Epithelial cell of esophagus (primary cell): ENCODE measurements at regions not wholly inside any gene's neighbourhood (a gene's known extent, or its start where the extent isn't known, plus 50 kb on each side); places are given as distances from the start of the nearest gene placed in this dataset.

Experiments
- DNase-seq: peaks from one replicate; pipeline ENCODE4 v3.0.0; 2010; ENCODE audit warnings: low read depth
- H3K4me3 ChIP-seq: 2 replicates; pipeline ENCODE4 v1.5.1; 2011; ENCODE audit warnings: mild to moderate bottlenecking, low read length, control low read depth
- TF ChIP-seq, protein P1 (sequence below): IDR thresholded peaks from 2 replicates; pipeline ENCODE4 v1.5.1; 2011; ENCODE audit warnings: low read depth, mild to moderate bottlenecking, low read length, control low read depth, inconsistent platforms; ENCODE audit not compliant: insufficient read depth; ENCODE audit errors: missing control alignments

DNA sequence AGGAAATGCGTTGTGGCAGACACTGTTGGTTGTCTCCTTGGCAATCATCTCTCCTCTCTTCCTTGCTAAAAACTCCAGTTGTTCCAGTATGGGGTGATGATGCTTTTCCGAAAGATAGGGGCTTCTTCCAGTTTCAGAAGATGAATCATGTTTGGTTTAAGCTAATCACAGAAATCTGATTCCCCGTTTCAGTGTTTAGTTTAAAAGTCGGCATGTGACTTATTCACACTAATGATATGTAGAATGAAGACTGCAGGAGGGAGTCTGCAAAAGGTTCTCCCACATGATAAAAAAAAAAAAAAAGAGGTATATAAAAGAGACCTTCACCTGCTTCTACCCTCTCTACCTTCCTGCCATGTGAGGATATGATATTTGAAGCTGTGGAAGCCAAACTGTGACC is 239.0 kb upstream of the SIX2 start:
- no peak for DNase-seq
- no peak overlapping the region for H3K4me3 ChIP-seq
- TF ChIP-seq, protein P1, sequence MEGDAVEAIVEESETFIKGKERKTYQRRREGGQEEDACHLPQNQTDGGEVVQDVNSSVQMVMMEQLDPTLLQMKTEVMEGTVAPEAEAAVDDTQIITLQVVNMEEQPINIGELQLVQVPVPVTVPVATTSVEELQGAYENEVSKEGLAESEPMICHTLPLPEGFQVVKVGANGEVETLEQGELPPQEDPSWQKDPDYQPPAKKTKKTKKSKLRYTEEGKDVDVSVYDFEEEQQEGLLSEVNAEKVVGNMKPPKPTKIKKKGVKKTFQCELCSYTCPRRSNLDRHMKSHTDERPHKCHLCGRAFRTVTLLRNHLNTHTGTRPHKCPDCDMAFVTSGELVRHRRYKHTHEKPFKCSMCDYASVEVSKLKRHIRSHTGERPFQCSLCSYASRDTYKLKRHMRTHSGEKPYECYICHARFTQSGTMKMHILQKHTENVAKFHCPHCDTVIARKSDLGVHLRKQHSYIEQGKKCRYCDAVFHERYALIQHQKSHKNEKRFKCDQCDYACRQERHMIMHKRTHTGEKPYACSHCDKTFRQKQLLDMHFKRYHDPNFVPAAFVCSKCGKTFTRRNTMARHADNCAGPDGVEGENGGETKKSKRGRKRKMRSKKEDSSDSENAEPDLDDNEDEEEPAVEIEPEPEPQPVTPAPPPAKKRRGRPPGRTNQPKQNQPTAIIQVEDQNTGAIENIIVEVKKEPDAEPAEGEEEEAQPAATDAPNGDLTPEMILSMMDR, result no peak

GRCh38 chr2:45244928-45245327 is 235.7 kb upstream of the SIX2 start:
- TF ChIP-seq, protein P1, result no peak
- DNase-seq, result no peak
- H3K4me3 ChIP-seq, result no peak overlapping the region

DNA sequence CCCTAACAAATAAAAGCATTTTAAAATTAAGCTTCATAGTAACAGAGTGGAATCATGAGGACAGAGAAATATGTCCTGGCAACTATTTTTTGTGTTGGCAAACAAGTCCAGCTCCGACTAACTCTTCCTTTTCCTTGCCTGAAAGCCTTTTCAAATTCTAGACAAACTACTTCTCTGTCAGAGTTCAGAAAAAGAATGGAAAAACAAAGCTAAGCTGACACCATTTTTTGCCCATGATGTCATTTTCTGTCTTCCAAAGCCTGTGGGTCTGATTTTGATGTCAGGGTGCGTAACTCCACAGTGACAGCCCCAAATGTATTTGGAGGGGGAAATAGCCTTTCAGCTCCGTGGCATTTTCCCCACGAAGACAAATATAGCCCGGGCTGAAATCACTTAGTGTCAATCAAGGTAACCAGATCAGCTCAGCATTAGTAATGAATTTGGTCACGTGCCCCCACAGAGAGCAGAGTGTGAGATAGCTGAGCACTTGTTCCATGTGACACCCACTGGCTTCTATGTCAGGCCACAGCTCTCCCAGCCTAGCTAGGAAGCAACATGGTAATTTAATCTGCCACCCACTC is 233.0 kb upstream of the SIX2 start:
- peak; percentile 32 for DNase-seq
- TF ChIP-seq, protein P1, result no peak
- no peak overlapping the region for H3K4me3 ChIP-seq

DNA sequence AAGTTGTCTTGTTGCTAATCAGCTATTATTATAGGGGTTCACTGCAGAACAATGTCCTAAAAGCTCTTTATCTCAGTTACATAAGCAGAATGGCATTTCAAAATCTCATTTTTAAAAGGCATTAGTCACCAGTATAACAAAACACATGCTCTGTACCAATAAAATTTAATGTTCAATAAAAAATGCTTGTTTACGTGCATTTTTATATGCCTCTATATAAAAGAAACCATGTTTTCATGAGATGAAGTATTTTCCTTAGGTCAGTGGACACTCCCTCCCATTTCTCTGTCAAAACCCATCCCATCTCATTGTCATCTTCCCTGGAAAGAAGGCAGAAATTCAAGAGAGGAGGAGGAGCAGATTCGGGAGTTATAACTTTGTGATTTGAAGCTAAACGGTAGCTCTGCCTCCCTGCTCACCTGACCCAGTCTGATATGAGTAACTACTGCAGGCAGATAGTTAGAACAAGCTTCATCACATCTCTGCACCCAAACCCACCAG is 231.9 kb upstream of the SIX2 start:
- DNase-seq, result peak; percentile 12
- no peak overlapping the region for H3K4me3 ChIP-seq
- TF ChIP-seq, protein P1, result no peak

- TF ChIP-seq, protein P1, result peak; percentile 34
- DNase-seq, result peak; percentile 93
- H3K4me3 ChIP-seq, result no peak overlapping the region
Observed at GRCh38 chr2:45237850-45238542, 228.7 kb upstream of the SIX2 start.

GRCh38 chr2:45237128-45237527 is 227.9 kb upstream of the SIX2 start:
- DNase-seq, result no peak
- no peak overlapping the region for H3K4me3 ChIP-seq
- TF ChIP-seq, protein P1, result no peak
